ENCODE measurements at regions not wholly inside any gene's neighbourhood (a gene's known extent, or its start where the extent isn't known, plus 50 kb on each side); places are given as distances from the start of the nearest gene placed in this dataset.
"Not testable (repeated sequence)": the region's sequence is repeated elsewhere in the genome, so short reads cannot be mapped to it uniquely, and the experiment has no call there.

- DNase-seq = no peak
These were observed 204.6 kb upstream of the SLIT2 start for GRCh38 chr4:20046931-20047677.

GRCh38 chr4:20046179-20046578, 205.5 kb upstream of the SLIT2 start:
- DNase-seq = no peak

- no peak for DNase-seq
These were observed 206.7 kb upstream of the SLIT2 start for GRCh38 chr4:20044966-20045365.

GRCh38 chr4:20044502-20044911, 207.2 kb upstream of the SLIT2 start:
- DNase-seq = no peak

GRCh38 chr4:20043991-20044390, 207.7 kb upstream of the SLIT2 start:
- DNase-seq = no peak

- no peak for DNase-seq
These were observed 208.9 kb upstream of the SLIT2 start for GRCh38 chr4:20042769-20043168.

- DNase-seq = peak in 1 of 3 experiments; percentile 30
These were observed 209.8 kb upstream of the SLIT2 start for GRCh38 chr4:20041839-20042407.

GRCh38 chr4:20037745-20038144, 214.0 kb upstream of the SLIT2 start:
- DNase-seq = no peak

GRCh38 chr4:20030108-20030507, 221.6 kb upstream of the SLIT2 start:
- no peak for DNase-seq

- DNase-seq = no peak
These were observed 223.1 kb upstream of the SLIT2 start for GRCh38 chr4:20028645-20029044.

- peak in 1 of 3 experiments; percentile 5 for DNase-seq
These were observed 225.2 kb upstream of the SLIT2 start for GRCh38 chr4:20026456-20026855.

- DNase-seq = no peak
These were observed 229.2 kb upstream of the SLIT2 start for GRCh38 chr4:20022471-20022870.

GRCh38 chr4:20020056-20020455, 231.6 kb upstream of the SLIT2 start:
- DNase-seq = no peak

- no peak for DNase-seq
These were observed 232.2 kb upstream of the SLIT2 start for GRCh38 chr4:20019310-20020015.

- DNase-seq = peak in 2 of 3 experiments; percentile 24 to 60
These were observed 234.0 kb upstream of the SLIT2 start for GRCh38 chr4:20017777-20018115.

- DNase-seq = peak in 1 of 3 experiments; percentile 6
These were observed 234.5 kb upstream of the SLIT2 start for GRCh38 chr4:20017070-20017776.

GRCh38 chr4:20015636-20016224, 236.0 kb upstream of the SLIT2 start:
- DNase-seq = peak in 1 of 3 experiments; percentile 29

- not testable (repeated sequence) for DNase-seq
These were observed 247.7 kb upstream of the SLIT2 start for GRCh38 chr4:20003836-20004558.

GRCh38 chr4:19999775-20000414, 251.8 kb upstream of the SLIT2 start:
- no peak for DNase-seq

- peak in 1 of 3 experiments; percentile 11 for DNase-seq
These were observed 252.4 kb upstream of the SLIT2 start for GRCh38 chr4:19999276-19999675.

GRCh38 chr4:19993242-19993641, 258.5 kb upstream of the SLIT2 start:
- no peak for DNase-seq
